Activated naive CD8-positive, alpha-beta T cell treated with anti-CD3 and anti-CD28 coated beads, Interleukin-2, amount 50 U/mL, for 16 hours (primary cell): ENCODE measurements at regions not wholly inside any gene's neighbourhood (a gene's known extent, or its start where the extent isn't known, plus 50 kb on each side); places are given as distances from the start of the nearest gene placed in this dataset.

Source experiments
- DNase-seq: peaks from one replicate; pipeline ENCODE4 v3.0.0-alpha.2; 2020; ENCODE audit warnings: low read depth, low spot score

DNA sequence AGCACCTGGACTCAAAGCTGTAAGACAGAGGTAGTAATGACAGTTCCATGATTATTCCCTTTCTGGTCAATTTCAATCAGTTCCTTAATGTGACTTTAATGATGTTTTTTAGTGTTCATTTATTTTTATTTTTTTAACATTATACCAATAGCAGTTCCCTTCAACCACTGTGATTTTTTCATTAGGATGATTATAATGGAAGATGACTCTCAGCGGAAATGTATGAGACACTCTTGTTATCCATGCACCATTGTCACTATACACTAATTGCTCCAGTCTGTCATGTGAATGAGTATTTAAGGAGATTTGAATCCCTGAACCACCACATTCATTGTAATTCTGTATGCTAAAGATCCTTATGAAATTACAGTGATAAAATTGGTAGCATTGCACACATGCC, 2102.3 kb upstream of the AGA start:
- DNase-seq, result no peak

DNA sequence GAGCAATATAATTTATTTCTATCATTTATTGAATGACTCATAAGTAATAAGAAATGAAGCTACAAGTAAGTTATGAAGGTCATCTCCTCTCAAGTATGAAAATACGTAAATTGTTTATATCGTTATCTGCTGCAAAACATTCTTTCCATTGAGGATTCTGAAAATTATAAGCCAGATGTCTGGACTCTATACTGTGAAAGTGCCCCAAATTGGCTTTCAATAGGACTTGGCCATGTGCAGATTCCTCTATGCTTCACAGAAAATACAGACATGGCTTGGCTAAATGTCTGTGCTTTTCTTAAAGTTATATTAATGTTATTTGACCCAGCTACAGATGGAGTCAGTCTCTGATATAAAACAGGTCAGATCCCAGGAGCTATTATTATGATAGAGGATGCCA, 2109.9 kb upstream of the AGA start:
- no peak for DNase-seq

DNA sequence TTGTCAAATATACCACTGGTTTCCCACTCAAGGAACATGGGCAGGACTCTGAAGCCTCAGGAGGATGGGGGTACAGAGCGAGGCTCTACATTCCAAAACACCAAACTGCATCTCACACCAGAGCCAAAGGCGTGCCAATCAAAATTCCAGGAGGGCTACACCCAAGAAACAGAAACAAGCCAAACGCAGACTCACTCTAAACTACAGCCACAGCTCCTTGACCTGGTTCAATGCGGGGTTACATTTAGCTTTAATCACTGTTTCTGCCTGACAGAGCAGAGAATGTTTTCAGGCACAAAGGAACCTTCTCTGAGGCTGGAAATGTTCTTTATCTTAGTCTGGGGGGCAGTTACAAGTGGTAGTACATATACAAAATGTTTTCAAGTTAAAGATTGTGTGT, 2121.5 kb upstream of the AGA start:
- no peak for DNase-seq

DNA sequence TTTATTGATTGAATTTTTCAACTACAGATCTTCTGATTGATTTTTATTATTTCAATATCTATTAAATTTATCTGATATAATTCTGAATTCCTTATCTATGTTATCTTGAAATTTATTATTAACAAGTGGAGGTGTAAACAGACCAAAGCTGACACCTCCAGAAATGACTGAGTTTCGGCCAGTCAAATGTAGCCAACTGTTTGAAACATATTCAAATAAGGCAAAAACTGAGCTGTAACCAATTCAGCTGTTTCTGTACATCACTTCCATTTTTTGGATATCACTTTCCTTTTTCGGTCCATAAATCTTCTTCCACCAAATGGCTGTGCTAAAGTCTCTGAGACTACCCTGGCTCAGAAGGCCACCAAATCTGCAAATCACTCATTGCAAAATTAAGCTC, 2127.3 kb upstream of the AGA start:
- DNase-seq, result no peak

DNA sequence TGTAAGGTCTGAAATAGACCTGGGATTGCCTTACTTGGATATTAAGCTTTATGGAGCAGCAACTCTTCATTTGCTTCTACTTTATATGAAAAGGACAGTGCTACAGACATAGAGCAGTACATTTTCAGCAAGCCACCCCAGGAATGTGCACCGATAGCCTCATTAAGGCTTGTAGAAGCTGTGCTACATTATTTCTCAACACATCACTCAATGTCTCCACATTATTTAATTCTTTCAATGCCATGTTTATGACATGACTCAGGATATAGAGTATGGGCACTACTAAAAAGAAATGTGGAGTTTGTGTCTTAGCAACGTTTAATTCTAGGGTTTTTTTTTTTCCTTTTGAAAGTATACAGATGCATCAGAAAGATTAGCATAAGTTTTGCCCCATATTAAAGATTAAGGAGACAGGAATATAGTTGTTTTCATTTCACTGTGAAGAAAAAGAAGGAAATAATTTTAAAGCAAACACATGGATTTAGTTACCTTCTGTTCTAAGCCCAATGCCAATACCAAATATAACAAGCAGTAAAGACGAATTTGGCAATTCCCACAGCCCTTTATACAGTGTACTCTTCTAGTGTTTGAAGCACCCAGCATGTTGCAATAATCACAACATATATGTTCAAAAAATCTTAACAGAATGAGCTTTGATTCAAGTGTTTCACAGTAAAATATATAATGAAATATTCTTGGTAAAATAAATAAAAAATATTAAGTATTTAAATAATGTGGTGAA, 2140.1 kb upstream of the AGA start:
- DNase-seq, result no peak

DNA sequence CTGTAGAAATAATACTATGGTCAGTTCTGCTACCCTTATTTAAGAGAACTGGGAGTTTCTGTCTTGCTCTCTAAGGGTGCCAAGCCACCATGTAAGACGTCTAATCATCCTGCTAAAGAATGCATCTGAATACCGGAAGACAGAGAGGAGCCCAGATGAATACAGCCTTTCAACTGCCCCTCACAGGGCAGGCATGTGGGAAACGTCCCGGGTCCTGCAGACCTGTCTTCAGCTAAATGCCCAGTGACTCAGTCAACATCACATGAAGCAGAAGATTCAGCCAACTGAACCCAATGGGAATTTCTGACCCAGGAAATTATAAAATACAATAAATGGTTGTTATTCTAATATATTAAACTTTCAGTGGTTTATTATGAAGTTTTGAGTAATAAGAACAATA, 2141.0 kb upstream of the AGA start:
- DNase-seq, result no peak

DNA sequence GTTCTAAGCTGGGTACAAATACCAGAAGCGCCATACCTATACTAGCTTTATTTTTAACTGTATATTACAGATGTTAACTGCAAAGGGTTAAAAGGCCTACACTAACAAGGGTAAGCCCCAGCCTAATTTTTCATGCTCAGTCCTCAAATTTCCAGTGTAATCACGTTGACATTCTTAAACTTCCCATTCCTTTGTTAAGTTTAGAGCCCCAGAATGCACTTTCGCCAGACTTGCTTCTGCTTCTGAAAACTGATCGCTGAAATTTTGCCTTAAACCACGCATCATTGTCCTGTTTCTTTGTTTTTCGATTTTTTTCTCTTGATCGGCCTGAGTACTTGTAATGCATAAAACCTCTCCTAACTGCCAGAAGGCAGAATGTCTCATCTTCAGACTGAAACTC, 2141.9 kb upstream of the AGA start:
- DNase-seq, result no peak

DNA sequence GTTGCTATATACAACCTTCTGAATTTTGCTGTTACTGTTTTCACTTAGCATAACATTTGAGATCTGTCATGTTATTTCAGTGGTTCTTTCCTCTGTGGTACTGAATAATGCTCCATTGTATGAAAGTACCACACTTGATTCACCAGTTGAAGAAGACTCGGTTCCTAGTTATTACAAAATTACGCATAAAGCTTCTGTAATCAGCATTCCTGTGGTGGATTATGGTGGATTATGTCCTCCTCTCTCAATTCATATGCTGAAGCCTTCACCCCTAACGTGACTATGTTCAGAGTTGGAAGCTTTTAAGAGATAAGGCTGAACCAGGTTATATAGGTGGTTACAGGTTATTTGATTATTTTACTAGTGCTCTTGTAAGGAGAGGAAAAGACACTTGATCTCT, 2143.5 kb upstream of the AGA start:
- no peak for DNase-seq

DNA sequence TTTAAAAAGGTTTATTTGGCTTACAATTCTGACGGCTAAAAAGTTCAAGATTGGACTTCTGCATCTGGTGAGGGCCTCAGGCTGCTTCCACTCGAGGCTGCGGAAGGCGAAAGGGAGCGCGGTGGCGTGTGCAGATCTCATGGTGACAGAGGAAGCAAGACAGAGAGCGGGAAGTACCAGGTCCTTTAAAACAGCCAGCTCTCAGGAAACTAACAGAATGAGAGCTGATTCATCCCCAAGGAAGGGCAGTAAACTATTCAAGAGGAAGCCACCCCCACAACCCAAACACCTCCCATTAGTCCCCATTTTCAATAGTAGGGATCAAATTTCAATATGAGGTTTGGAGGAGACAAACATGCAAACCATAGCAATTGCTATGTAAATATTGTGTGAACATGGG, 2144.2 kb upstream of the AGA start:
- no peak for DNase-seq

DNA sequence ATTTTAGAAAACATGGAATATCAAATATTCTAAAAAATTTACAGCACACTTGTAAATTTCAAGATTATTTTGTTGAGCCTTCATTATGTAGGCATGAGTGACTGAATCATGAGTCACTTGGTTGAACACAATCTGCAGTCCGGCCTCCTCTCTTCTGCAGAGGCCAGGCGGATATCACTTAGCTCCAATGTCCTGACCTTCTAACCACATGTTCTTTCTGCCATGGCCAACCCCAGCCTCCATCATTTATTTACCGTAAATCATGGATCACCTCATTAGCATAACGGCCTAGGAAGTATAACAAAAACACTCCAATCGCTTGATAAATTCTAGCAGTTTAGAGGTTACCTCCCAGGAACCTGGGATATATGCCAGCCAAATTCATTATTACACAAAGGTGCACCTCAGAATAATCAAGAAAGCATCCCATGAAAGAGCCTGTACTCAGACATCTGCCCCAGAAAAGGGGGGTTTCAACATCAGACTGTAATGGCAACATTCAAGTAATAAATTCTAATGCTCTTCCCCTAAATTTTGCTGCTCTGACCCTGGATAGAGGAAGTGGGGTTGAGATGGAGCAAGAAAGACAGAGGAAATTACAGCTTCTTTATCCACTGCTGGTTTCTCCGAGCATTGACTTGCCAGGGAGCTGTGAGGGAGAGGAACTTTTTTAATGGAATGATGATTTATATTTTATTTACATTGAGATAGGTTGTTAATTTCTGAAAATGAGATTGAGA, 2153.6 kb upstream of the AGA start:
- DNase-seq, result no peak

DNA sequence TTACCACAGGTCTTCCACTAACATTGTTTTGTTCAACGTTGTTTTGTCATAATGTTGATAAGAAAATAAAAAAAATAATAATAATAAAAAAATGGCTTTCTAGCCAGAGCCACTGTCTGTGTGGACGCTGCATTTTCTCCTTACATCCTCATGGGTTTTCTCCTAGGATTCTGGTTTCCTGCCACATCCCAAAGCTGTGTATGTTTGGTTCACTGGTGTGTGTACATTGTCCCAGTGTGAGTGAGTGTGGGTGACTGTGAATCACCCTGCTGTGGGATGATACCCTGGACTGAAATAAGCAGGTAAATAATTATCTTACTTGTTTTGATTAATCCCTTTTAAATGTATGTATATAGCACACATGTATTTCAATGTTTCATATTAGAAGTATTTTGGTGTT, 2154.4 kb upstream of the AGA start:
- no peak for DNase-seq

DNA sequence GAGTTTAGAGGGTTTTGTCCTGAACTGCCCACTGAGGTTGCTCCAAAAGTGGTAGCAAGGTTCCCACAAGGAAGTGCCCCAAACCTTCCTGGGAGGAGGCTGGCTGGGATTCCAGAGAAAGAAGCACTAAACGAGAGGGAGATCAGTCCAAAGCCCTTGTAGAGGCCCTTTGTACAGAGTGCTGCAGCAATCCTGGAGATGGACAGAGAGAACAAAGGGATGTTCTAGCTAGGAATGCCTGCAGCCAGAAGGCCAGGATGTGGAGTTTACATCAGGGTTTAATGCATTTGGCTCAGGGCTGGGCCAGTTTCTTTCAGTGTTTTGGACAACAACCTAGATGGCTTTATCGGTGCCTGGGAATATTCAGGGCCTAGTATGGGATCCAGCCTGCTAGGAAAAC, 2155.1 kb upstream of the AGA start:
- no peak for DNase-seq

DNA sequence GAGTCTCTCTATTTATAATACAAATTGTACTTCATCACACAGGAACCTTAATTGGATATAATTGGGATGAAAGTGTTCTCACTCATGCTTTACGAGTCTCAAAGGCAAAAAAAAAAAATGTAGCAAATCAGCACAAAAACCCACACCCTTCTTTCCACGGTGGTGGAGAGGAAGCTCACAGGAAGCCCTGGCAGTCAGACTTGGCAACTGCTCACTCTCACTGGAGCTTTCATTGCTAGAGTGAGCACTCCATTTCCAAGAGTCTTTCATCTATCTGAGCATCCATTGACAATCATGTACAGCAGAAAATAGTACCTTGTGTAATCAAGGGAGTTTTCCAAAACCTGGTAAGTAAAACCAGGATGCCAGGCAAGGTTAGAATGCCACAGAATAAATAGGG, 2159.4 kb upstream of the AGA start:
- no peak for DNase-seq

DNA sequence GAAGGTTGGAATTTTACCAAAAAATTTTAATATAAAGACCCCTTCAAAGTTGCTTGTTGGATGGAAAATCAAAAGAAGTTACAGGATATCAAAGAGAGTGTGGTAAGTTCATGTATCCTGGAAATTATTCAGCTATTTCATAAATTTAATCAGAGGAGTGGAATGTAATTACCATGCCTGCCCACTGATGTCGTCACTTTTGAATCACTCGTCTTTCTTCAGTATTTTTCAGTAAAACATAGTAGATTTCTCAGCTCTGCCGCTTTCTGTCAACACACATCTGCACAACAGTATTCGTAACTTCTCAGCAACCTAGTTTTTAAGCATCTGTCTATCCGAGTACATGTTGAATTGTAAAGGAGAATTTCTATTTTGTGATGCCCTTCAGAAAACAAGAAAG, 2163.0 kb upstream of the AGA start:
- no peak for DNase-seq

DNA sequence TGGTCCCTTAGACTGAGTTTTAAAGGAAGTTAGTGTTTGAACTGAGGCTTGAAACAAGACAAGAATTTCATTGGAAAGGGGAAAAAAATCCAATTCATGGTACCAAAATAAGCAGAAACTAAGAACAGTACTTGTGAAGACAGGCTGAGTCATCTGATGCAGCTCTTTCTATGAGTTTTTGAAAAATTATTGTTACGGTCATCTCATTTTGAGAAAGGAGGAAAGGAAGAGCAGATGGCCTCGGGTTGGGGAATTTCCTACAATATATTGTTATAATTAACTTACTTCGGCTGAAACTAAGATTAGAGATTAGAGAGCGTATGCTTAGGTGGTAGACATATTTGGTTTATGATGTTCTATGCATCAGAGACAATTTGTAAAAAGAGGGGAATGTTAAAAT, 2164.8 kb upstream of the AGA start:
- DNase-seq, result no peak

DNA sequence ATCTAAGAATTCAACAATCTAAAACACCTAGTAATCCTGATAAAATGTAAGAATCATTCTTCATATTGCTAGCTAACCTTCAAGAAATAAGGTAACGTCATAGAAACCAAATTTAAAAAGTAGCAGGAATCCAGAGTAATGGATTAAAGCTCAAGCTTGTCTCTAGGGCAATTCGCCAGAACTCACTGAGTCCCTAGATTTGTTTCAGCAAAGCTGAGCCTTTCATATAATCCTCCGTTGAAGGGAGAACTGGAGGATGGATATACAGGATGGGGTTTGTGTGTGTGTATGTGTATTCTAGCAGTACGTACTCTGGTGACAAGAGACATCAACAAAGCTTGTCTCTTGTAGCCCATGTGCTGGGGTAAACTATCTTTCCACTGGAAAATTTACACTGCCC, 2173.5 kb upstream of the AGA start:
- no peak for DNase-seq

DNA sequence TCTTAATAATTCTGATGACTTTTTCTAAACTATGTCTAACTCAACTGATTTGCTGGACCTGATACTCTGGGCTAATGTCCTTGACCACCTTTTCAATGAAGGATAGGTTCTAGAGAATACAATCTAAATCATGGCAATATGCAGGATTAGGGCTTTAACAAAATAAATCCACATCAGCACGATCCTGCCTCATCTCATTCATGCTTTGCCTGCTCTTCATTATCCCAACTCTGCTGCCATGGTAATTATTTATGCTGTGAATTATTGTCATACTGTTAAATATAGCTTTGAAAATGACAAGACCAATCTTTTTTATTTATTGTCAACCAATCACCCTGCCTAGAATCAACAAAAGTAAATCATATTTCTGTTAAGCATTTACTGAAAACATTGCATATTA, 2176.7 kb upstream of the AGA start:
- no peak for DNase-seq

DNA sequence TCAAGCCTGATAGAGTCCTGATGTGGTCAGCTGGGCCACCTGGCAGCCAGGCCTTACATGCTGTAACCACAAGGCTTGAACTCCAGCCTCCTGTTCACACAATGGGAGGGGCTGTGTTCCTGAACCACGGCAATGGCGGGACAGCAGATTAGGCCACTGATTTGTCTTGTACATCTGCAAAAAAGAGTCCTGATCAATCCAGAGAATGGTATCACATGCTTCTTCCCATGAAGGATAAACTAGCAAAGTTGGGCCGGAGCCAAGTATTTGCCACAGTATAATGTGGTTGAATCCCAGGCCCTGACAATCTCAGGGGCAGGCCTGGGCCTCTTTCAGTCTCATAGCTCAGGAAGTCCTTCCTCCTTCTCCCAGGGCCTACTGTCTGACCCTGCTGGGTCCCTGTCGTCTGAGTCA, 2182.5 kb upstream of the AGA start:
- DNase-seq, result no peak

DNA sequence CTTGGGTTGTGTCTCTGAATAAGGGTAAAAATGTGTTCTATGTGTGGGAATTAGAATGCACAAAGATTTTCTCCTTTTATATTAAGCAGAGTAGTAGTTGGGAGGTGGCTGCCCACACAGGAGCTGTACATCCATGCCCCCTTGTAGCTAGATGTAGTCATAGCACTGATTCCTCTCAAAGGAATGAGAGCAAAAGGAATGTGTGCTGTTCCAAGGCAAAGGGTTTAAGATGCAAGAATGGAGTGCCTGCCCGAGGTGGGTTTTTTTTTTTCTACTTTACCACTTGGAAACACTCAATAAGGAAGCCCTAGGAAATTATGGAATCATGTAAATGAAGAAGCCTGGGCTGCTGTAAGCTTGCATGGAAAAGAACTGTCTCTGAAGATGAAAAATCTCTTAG, 2183.2 kb upstream of the AGA start:
- no peak for DNase-seq

DNA sequence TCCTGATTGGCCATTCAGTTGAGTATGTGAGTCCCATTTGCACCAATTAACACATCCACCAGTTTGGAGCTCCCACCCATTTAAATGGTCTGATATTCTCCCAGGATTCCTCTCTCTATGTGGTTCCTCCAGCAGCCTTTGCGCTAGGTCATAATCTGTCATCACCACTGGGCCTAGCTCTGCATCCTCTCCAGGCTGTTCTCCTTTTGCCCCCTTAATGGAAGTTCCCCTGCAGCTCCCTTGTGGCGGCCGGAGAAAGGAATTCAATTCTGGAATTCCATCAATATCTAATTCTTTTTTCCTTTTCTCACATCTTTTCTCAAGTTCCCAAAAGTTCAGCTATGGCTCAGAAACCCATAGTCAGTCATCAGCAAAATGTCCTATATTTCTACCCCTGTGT, 2184.4 kb upstream of the AGA start:
- DNase-seq, result no peak

DNA sequence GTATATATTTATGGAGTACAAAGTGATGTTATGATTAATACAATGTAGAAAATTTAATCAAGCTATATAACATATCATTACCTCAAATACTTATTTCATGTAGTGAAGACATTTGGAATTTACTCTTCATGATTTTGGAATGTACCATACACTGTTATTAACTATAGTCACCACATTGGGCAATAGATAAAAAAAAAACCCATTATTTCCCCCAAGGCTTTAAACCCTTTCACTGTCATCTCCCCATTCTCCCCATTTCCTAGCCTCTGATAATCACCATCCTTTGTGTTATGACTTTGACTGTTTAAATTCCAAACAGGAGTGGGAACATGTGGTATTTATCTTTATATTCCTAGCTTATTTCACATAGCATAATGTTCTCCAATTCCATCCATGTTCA, 2189.1 kb upstream of the AGA start:
- DNase-seq, result no peak

DNA sequence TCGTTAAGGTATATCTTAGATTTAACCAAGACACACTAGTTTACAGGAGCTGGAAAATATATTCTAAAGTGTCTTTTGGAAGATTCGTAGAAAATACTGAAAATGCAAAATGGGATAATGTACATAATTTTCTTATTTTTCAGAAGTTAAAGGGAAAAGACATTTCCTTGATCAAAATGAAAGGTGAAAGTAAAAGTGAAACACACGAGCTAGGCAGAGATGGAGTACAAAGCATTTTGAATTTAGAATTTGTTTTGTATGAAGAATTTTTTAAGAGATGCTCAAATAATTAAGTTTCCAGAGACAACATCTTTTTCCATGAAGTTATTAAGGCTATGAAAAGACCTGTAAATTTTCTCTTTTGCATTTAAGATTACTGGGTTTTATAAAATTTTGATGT, 2192.6 kb upstream of the AGA start:
- DNase-seq, result no peak

DNA sequence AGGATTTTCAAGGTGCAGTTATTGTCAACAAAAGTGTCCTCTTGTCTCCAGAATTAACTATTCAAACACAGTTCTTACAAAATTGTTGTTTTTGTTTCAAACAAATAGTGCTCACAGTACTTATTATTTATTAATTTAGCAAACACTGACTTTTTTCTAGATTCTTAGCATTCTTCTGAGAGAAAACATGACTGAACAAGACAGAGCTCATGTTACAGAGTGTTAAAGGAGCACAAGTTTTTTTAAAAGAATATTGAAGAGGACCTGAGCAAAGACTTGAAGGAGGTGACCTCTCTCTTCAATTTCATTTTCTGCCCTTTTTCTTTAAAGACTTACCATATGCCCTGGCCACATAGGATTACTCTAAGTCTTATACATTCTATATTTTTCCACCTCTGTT, 2220.3 kb upstream of the AGA start:
- no peak for DNase-seq
